GM18909 (cell line): ENCODE measurements at regions not wholly inside any gene's neighbourhood (a gene's known extent, or its start where the extent isn't known, plus 50 kb on each side); places are given as distances from the start of the nearest gene placed in this dataset.
"Not testable (repeated sequence)": the region's sequence is repeated elsewhere in the genome, so short reads cannot be mapped to it uniquely, and the experiment has no call there.

Source experiments
- ATAC-seq: cut with Tn5 transposase; IDR thresholded peaks from one replicate; pipeline ENCODE4 v1.9.1; 2021; ENCODE audit warnings: mild to moderate bottlenecking; ENCODE audit not compliant: unreplicated experiment, poor library complexity

GRCh38 chr17:21780919-21781665 lies 88.8 kb downstream of the KCNJ18 start:
- ATAC-seq = not testable (repeated sequence)

GRCh38 chr17:21781666-21782024 lies 89.3 kb downstream of the KCNJ18 start:
- not testable (repeated sequence) for ATAC-seq

DNA sequence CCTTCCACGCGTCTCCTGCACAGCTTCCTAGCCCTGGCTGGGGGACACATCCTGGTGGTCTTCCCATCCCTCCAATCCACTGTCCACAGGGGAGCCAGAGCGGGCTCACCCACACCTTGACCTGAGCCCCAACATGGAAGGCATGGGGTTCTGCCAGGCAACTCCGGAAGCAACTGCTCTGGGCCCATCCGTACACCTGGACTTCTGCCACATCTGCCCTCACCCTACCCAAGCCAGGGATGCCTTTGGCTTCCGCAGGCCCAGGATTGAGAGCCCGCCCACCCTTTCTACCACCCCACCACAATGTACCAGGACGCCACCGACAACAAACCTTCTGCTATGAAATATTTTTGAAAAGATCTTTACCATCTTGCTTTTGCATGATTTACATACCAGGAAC lies 89.8 kb downstream of the KCNJ18 start:
- not testable (repeated sequence) for ATAC-seq

GRCh38 chr17:21782604-21783003 lies 90.3 kb downstream of the KCNJ18 start:
- not testable (repeated sequence) for ATAC-seq

DNA sequence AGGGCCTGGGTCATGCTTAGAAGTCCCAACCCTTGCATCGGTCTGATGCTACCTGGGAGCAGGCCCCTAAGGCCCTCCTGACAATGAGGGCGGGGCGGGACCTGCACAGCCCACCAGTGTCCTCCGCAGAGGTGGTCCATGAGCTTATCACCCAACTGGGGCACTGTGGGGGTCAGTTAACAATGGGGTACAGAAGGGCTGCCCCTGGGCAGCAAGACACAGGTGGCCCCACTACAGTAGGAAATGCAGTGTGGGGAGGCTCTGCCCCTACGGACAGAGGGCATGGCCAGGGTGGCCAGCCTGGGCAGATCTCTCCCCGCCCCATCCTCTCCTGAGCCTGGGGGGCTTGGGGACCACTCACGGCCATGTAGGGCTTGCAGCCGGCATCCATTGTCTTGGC lies 90.7 kb downstream of the KCNJ18 start:
- not testable (repeated sequence) for ATAC-seq

DNA sequence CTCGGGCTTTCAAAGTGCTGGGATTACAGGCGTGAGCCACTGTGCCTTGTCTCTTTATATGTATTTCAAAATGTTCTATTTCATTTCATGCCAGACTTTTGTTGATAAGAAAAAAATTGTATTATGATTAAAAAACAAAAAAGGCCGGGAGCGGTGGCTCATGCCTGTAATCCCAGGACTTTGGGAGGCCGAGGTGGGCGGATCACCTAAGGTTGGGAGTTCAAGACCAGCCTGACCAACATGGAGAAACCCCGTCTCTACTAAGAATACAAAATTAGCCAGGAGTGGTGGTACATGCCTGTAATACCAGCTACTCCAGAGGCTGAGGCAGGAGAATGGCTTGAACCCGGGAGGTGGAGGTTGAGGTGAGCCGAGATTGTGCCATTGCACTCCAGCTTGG lies 121.9 kb downstream of the KCNJ18 start:
- not testable (repeated sequence) for ATAC-seq

GRCh38 chr17:21814776-21815175 lies 122.5 kb downstream of the KCNJ18 start:
- ATAC-seq = no peak

DNA sequence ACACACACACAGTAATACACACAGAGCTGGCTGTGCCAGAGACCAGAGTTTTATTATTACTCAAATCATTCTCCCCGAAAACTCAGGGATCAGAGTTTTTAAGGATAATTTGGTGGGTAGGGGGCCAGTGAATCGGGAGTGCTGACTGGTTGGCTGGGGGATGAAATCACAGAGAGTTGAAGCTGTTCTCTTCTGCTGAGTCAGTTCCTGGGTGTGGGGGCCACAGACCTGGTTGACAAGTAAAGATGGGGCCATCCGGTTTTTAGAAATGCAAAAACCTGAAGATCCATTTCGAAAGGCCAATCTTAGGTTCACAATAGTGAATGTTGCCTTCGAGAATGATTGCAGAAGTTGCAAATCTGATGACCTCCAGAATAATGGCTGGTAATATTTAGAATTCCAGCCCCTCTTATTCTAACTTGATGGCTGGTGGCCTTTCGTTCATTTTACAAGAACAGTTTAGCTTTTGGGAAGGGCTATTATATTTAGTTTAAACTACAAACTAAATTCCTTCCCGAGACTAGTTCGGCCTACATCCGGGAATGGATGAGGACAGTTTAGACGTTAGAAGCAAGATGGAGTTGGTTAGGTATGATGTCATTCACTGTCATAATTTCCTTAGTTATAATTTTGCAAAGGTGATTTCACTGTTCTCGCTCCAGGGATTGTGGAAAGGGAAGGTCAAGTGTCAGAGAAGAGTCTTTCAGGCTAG lies 123.2 kb downstream of the KCNJ18 start:
- no peak for ATAC-seq

DNA sequence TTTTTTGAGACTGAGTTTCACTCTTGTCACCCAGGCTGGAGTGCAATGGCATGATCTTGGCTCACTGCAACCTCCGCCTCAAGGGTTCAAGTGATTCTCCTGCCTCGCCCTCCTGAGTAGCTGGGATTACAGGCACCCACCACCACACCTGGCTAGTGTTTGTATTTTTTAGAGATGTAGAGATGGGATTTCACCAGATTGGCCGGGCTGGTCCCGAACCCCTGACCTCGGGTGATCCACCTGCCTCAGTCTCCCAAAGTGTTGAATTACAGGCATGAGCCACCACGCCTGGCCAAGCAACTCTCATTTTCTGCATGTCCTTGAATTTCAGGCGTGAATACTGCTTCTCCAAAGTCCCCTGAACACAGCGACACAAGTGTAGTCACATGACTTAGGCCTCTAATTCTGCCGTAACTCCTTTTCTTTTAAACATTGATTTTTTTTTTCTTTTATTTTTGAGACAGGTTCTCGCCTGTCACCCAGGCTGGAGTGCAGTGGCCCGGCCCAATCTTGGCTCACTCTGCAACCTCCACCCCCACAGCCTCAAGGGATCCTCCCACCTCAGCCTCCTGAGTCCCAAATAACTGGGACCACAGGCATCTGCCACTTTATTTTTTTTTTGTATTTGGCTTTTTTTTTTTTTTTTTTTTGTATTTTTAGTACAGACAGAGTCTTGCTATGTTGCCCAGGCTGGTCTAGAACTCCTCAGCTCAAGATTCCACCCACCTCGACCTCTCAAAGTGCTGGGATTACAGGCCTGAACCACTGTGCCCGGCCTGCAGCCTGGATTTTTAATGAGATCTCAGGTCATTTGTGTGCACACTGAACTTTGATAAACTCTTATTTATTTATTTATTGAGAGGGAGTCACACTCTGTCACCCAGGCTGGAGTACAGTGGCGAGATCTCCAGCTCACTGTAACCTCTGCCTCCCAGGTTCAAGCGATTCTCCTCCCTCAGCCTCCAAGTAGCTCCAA lies 124.6 kb downstream of the KCNJ18 start:
- no peak for ATAC-seq

DNA sequence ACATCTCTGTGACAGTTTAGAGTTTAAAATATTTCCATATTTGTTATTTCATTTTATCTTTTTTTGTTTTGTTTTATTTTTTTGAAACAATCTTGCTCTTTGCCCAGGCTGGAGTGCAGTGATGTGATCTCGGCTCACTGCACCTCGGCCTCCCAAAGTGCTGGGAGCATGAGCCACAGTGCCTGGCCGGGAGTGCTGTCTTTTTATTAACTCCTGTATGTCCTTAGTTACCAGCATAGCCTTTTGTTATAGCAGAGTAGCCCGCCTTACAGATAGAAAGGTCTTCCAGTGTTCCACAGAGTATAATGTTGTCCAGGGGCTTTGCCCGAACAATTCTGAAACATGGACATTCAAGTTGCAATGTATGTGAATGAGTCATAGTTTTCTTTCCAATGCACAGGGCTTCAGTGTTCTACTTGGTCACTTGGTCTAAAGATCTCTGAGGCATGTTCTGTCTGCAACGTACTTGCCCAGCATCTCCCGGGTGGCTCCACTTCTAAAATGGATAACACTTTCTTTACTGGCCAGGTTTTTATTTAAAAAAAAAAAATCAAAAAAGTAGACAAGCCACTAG lies 125.6 kb downstream of the KCNJ18 start:
- ATAC-seq = no peak

GRCh38 chr17:21823090-21823489 lies 130.8 kb downstream of the KCNJ18 start:
- ATAC-seq = no peak

DNA sequence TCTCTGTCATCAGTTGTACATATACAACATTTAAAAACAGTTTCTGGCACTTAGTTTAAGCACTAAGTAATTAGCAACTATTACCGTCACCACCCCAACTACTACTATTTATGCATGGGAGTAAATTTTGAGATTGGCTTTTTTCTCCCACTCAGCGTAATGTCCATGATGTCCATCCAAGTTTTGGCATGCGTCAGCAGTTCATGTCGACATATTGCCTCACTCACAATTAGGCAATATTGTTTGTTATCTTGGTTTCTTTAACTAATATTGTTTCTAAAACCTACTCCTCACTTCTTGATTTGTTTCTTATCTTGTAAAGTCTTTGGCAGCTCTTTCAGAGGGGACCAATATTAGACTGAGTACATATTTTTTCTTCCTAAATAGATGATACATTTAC lies 131.3 kb downstream of the KCNJ18 start:
- ATAC-seq = no peak

- ATAC-seq = no peak
These were observed 149.5 kb downstream of the KCNJ18 start for GRCh38 chr17:21841839-21842238.

DNA sequence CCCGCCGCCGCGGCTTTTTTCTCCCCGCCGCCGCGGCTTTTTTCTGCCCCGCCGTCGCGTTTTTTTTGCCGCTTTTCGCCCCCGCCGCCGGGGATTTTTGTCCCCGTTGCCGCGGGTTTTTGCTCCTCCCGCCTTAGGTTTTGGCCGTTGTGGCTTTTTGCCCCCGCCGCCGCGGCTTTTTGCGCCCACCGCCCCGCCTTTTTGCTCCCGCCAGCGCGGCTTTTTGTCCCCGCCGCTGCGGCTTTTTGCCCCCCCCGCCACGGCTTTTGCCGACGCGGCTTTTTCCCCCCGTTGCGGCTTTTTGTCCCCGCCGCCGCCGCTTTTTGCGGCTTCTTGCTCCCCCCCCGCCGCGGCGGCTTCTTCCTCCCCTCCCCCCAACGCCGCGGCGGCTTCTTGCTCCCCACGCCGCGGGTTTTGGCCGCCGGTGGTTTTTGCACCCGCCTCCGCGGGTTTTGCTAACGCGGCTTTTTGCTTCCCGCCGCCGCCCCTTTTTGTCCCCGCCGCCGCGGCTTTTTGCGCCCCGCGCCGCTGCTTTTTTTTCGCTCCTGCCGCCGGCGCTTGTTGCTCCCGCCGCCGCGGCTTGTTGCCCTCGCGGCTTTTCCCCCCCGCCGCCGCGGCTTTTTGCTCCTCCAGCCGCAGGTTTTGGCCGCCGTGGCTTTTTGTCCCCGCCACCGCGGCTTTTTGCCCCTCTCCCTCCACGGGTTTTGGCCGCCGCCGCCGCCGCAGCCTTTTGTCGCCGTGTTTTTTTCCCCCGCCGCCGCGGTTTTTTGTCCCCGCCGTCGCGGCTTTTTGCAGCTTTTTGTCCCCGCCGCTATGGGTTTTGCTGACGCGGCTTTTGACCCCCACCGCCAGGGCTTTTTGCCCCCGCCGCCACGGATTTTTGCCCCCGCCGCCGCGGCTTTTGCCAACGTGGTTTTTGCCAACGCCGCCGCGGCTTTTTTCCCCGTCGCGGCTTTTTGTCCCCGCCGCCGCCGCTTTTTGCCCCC lies 150.3 kb downstream of the KCNJ18 start:
- ATAC-seq = no peak

DNA sequence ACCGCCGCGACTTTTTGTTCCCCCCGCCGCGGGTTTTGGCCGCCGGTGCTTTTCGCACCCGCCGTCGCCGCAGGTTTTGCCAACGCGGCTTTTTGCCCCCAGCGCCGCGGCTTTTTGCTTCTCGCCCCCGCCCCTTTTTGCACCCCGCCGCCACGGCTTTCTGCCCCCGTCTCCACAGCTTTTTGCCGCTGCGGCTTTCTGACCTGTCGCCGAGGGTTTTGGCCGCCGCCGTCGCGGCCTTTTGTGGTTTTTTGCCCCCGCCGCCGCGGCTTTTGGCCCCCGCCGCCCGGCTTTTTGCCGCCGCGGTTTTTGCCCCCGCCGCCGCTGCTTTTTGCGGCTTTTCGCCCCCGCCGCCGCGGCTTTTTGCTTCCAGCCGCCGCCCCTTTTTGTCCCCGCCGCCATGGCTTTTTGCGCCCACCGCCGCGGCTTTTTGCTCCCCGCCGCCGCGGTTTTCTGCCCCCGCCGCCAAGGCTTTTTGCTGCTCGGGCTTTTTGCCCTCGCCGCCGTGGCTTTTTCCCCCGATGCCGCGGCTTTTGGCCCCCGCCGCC lies 151.1 kb downstream of the KCNJ18 start:
- ATAC-seq = no peak

GRCh38 chr17:21843951-21844590 lies 151.7 kb downstream of the KCNJ18 start:
- ATAC-seq = no peak

DNA sequence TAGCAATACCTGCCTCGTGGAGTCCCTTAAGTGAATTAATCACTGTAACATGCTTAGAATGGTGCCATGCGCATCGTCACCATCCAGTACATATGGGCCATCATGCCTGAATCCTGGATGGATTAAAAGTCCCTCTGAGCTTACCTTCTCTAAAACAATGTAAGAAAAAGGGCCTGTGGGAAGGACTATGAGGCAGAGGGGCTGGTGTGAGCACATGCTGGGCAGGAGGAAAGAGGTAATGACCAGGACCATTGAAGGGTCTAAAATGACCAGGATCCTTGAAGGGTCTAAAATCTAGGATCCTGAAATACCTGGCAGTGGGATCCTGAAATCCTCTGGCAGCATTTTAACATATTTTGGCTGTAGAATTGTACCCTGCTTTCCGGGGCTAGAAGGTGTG lies 156.2 kb downstream of the KCNJ18 start:
- ATAC-seq = not testable (repeated sequence)

- ATAC-seq = not testable (repeated sequence)
These were observed 156.7 kb downstream of the KCNJ18 start for GRCh38 chr17:21849030-21849429.
